Astrocyte of the cerebellum (primary cell): ENCODE measurements at regions not wholly inside any gene's neighbourhood (a gene's known extent, or its start where the extent isn't known, plus 50 kb on each side); places are given as distances from the start of the nearest gene placed in this dataset.

Experiments
- DNase-seq: peaks from one replicate; pipeline ENCODE4 v3.0.0-alpha.2; 2011; ENCODE audit warnings: low read depth
- H3K4me3 ChIP-seq: 2 replicates; pipeline ENCODE4 v1.5.1; 2011; ENCODE audit warnings: mild to moderate bottlenecking, low read depth, low read length, moderate library complexity
- in situ Hi-C: cut with HindIII; loops from 2 replicates; pipeline ENCODE4 v1.10.0; 2017; ENCODE audit warnings: low sequenced_read_pairs
- TF ChIP-seq, protein P1 (sequence below): IDR thresholded peaks from 2 replicates; pipeline ENCODE4 v1.5.1; 2012; ENCODE audit warnings: low read length, low read depth, moderate library complexity, mild to moderate bottlenecking; ENCODE audit errors: missing control alignments

DNA sequence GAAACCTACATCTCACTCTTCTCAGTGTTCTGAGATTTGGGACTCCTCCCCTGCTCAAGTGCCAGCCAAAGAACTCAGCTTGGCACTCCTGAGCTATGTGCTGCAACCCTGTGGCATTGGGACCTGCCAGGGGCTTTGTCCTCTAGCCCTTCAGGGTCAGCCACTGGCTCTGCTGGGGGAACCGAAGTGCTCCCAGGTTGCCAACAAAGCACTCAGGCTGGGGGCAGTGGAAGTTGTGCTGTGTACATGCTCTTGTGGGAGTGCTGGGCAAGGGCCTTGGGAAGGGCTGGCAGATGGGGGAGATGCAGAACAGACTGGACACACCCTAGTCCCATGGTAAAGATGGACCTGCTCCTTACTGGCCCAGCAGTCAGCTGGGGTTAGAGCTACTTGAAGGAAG, 498.6 kb downstream of the CAAP1 start:
- DNase-seq: no peak
- H3K4me3 ChIP-seq: no peak overlapping the region
- TF ChIP-seq, protein P1, sequence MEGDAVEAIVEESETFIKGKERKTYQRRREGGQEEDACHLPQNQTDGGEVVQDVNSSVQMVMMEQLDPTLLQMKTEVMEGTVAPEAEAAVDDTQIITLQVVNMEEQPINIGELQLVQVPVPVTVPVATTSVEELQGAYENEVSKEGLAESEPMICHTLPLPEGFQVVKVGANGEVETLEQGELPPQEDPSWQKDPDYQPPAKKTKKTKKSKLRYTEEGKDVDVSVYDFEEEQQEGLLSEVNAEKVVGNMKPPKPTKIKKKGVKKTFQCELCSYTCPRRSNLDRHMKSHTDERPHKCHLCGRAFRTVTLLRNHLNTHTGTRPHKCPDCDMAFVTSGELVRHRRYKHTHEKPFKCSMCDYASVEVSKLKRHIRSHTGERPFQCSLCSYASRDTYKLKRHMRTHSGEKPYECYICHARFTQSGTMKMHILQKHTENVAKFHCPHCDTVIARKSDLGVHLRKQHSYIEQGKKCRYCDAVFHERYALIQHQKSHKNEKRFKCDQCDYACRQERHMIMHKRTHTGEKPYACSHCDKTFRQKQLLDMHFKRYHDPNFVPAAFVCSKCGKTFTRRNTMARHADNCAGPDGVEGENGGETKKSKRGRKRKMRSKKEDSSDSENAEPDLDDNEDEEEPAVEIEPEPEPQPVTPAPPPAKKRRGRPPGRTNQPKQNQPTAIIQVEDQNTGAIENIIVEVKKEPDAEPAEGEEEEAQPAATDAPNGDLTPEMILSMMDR: no peak
- in situ Hi-C loops: no loop called here

DNA sequence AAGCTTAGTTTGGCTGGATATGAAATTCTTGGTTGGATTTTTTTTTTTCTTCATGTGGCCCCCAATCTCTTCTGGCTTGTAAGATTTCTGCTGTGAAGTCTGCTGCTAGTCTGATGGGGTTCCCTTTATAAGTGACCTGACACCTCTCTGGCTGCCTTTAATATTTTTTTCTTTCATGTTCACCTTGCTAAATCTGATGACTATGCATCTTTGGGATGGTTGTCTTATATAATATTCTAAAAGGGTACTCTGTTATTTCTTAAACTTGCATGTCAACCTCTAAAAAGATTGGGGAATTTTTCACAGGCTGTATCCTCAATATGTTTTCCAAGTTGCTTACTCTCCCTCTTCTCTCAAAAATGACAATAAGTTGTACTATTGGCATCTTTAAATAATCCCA, 500.0 kb downstream of the CAAP1 start:
- TF ChIP-seq, protein P1: no peak
- DNase-seq: no peak
- no peak overlapping the region for H3K4me3 ChIP-seq
- in situ Hi-C loops: no loop called here

GRCh38 chr9:26391036-26391435, 501.6 kb downstream of the CAAP1 start:
- TF ChIP-seq, protein P1: no peak
- in situ Hi-C loops: no loop called here
- no peak overlapping the region for H3K4me3 ChIP-seq
- no peak for DNase-seq

DNA sequence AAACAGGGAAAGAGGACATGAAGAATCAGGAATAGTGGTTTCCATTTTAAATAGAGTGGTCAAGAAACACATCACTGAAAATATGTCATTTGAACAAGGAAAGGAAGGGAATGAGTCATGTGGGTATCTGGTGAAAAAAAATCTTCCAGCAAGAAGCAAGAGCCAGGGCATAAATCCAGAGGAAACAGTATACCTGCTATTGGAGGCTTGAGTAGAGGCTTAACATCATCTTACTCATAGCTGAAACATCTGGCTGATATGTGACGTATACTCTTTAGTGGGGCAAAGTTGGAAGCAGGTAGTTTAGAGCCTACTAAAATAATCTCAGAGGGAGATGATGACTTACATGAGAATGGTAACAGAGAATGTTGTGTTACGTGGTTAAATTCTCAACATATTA, 517.2 kb downstream of the CAAP1 start:
- TF ChIP-seq, protein P1: no peak
- DNase-seq: no peak
- H3K4me3 ChIP-seq: no peak overlapping the region
- in situ Hi-C loops: no loop called here

DNA sequence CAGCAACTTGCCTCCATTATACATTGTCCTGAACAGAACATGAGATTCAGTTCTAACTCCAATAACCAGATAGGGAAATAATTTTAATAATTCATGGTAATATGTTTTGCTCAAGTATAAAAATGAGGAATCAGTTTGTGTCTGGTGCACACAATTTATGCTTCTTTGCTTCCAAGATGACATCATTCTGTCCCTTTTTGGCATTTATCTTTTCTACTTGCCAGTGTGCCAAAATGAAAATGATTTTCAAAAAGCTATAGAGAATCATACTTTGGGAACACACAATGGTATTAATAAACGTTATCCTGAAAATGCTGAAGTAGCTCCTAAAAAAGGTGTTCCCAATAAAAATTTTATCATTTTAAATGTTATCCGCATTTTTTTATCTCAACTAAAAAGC, 519.0 kb downstream of the CAAP1 start:
- in situ Hi-C loops: no loop called here
- DNase-seq: no peak
- TF ChIP-seq, protein P1: no peak
- no peak overlapping the region for H3K4me3 ChIP-seq

DNA sequence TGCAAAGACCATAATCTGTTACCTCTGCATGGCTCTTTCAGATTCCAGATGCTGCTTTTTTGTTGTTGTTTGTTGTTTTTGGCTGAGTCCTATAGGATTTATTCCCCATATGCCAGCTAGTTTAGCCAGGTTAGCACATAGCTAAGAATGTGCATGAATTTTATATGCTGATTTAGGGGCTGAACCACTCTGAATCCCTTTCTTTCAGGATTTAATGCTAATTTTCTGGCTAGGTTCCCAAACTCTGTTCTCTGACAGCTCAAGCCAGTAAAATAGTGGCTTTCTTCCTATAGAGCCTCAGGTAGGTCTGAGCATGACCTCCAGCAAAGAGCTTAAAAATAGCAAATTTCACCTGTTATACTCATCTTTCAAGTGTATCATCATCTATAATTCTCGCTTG, 521.4 kb downstream of the CAAP1 start:
- no peak for DNase-seq
- in situ Hi-C loops: no loop called here
- no peak overlapping the region for H3K4me3 ChIP-seq
- TF ChIP-seq, protein P1: no peak

- DNase-seq: no peak
- TF ChIP-seq, protein P1: no peak
- no peak overlapping the region for H3K4me3 ChIP-seq
- in situ Hi-C loops: no loop called here
Observed at GRCh38 chr9:26369093-26369492, 523.5 kb downstream of the CAAP1 start.
